A549 (cell line): ENCODE measurements at regions not wholly inside any gene's neighbourhood (a gene's known extent, or its start where the extent isn't known, plus 50 kb on each side); places are given as distances from the start of the nearest gene placed in this dataset.
"Not testable (repeated sequence)": the region's sequence is repeated elsewhere in the genome, so short reads cannot be mapped to it uniquely, and the experiment has no call there.

ENCODE experiments used
- ATAC-seq, 2 experiments: fragments of 200-7000 bp in 1 of 2; fragments of >200 bp in 1 of 2; cut with Nextera tagmentation in 1 of 2; cut with Tn5 transposase in 1 of 2; 3 replicates each; pipeline versions ENCODE4 v1.8.0 to v1.9.1; 2018 to 2020; ENCODE audit warnings: mild to moderate bottlenecking in 1 of 2, moderate library complexity in 1 of 2
- CTCF ChIA-PET: fragments of 300-600 bp; sonication (Branson Sonifier 250); formaldehyde crosslinking; extraction: SDS; loops from one replicate; lab custom pipeline; 2021; ENCODE audit warnings: antibody characterized with exemption, inconsistent platforms; lab: Yijun Ruan, JAX
- POLR2A ChIA-PET: fragments of 350-600 bp; formaldehyde crosslinking; extraction: SDS; loops from one replicate; lab custom pipeline; 2021; ENCODE audit warnings: antibody characterized with exemption, inconsistent platforms; lab: Yijun Ruan, JAX
- DNase-seq, 2 experiments: peaks; one replicate each; pipeline versions ENCODE4 v3.0.0 to v3.0.0-alpha.2; 2011 to 2016; ENCODE audit warnings: low read depth in 1 of 2, low spot score in 1 of 2
- FAIRE-seq: peaks from 2 replicates; lab custom pipeline; 2011; peaks lifted over from hg19 to GRCh38; lab: Jason Lieb, UNC
- H3K27ac ChIP-seq, 2 experiments: fragments of >200 bp; sonication (Bioruptor Twin); formaldehyde crosslinking; 3 replicates each; pipeline ENCODE4 v1.5.1; 2016 to 2017
- H3K4me1 ChIP-seq: fragments of >200 bp; sonication (Bioruptor Twin); formaldehyde crosslinking; 3 replicates; pipeline ENCODE4 v1.6.1; 2016
- H3K4me2 ChIP-seq: fragments of >200 bp; sonication (Bioruptor Twin); formaldehyde crosslinking; 3 replicates; pipeline ENCODE4 v1.6.1; 2016
- H3K4me3 ChIP-seq: fragments of >200 bp; sonication (Bioruptor Twin); formaldehyde crosslinking; 3 replicates; pipeline ENCODE4 v1.5.1; 2016
- H3K9me3 ChIP-seq: fragments of >200 bp; sonication (Bioruptor Twin); formaldehyde crosslinking; 3 replicates; pipeline ENCODE4 v1.6.1; 2016
- E2F6 ChIP-seq: IDR thresholded peaks from 2 replicates; pipeline ENCODE4 v1.6.1; 2012; ENCODE audit warnings: low read depth, borderline replicate concordance
- EHF ChIP-seq: fragments of 250-450 bp; sonication (Bioruptor Pico); IDR thresholded peaks from 2 replicates; pipeline ENCODE4 v1.5.0; 2020; ENCODE audit warnings: mild to moderate bottlenecking
- HOXA7 ChIP-seq: fragments of 250-450 bp; sonication (Bioruptor Pico); IDR thresholded peaks from 2 replicates; pipeline ENCODE4 v1.5.0; 2020; ENCODE audit warnings: mild to moderate bottlenecking, moderate library complexity
- HOXB13 ChIP-seq: fragments of 250-450 bp; sonication (Bioruptor Pico); IDR thresholded peaks from 2 replicates; pipeline ENCODE4 v1.5.0; 2020; ENCODE audit warnings: low read depth, mild to moderate bottlenecking, moderate library complexity
- KDM1A ChIP-seq: fragments of 200-600 bp; sonication (generic); IDR thresholded peaks from 2 replicates; pipeline ENCODE4 v1.6.1; 2016; ENCODE audit warnings: low read depth, mild to moderate bottlenecking
- MYC ChIP-seq: IDR thresholded peaks from 2 replicates; pipeline ENCODE4 v1.6.1; 2012; ENCODE audit warnings: mild to moderate bottlenecking, inconsistent platforms, low read length, improper control_type of control experiment, borderline replicate concordance
- NFE2L2 ChIP-seq: fragments of 150-350 bp; conservative IDR thresholded peaks from 2 replicates; pipeline ENCODE4 v1.6.1; 2014; ENCODE audit warnings: low read length
- PHF8 ChIP-seq: fragments of 200-600 bp; sonication (generic); IDR thresholded peaks from 2 replicates; pipeline ENCODE4 v1.6.1; 2016; ENCODE audit warnings: low read depth, mild to moderate bottlenecking, antibody characterized with exemption, moderate library complexity, borderline replicate concordance
- SREBF2 ChIP-seq: fragments of 450-650 bp; IDR thresholded peaks from 2 replicates; pipeline ENCODE4 v1.6.1; 2014; ENCODE audit warnings: mild to moderate bottlenecking, moderate library complexity
- TP53 ChIP-seq: fragments of 250-450 bp; sonication (Bioruptor Pico); IDR thresholded peaks from 2 replicates; pipeline ENCODE4 v1.5.0; 2021; ENCODE audit warnings: mild to moderate bottlenecking, moderate library complexity
- ZC3H11A ChIP-seq: fragments of 450-650 bp; IDR thresholded peaks from 2 replicates; pipeline ENCODE4 v1.6.1; 2014; ENCODE audit warnings: antibody characterized with exemption, mild to moderate bottlenecking
- ZFP36 ChIP-seq: fragments of 450-650 bp; IDR thresholded peaks from 2 replicates; pipeline ENCODE4 v1.6.1; 2014; ENCODE audit warnings: borderline replicate concordance; ENCODE audit not compliant: partially characterized antibody
- ZSCAN20 ChIP-seq: fragments of 250-450 bp; sonication (Bioruptor Pico); IDR thresholded peaks from 2 replicates; pipeline ENCODE4 v1.8.0; 2022; ENCODE audit warnings: mild to moderate bottlenecking, moderate library complexity
- WGBS: methylation state at CpG from one replicate; pipeline ENCODE4 v1.1.6; 2017; ENCODE audit errors: missing lambda C conversion rate; 5-methylcytosine and 5-hydroxymethylcytosine counted together
- TF ChIP-seq, protein P1 (sequence below): fragments of 250-450 bp; sonication (Bioruptor Pico); IDR thresholded peaks from 2 replicates; pipeline ENCODE4 v1.5.0; 2020; ENCODE audit warnings: low read depth, mild to moderate bottlenecking, moderate library complexity
- TF ChIP-seq, protein P2 (sequence below): fragments of >200 bp; sonication (Bioruptor Twin); formaldehyde crosslinking; IDR thresholded peaks from 3 replicates; pipeline ENCODE4 v1.6.1; 2016

GRCh38 chr5:99030906-99031440 is 102.2 kb upstream of the CHD1 start:
- POLR2A ChIA-PET, result no interaction called here

DNA sequence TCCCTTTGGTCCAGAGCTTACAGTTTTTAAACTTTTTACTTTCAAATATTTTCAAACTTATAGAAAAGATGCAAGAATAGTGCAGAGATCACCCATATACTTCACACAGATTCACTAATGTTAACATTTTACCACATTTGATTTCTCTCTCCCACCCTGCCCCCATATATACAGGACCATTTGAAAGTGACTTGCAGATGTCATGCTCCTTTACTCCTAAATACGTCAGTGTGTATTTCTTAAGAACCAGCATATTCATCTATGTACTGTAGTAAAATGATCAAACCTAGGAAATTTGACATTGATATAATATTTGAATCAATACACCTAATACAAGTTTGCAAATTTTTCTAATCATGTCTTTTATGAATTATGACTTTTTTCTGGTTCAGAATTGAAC is 100.4 kb upstream of the CHD1 start:
- ChIA-PET POLR2A (no interaction called here), CTCF (interaction anchor here (1.0 kb wide), 1 partner anchor 32 kb away, joined by 3 read pairs; no protein-coding TSS in a partner anchor)
- Histone ChIP-seq H3K4me2 (no peak overlapping the region), H3K4me1 (peaks cover 21% of the 10 kb centered on the region), H3K4me3 (no peak overlapping the region), H3K27ac (no peak overlapping the region), H3K9me3 (no peaks in the 10 kb centered on the region)
- TF ChIP-seq, protein P1, sequence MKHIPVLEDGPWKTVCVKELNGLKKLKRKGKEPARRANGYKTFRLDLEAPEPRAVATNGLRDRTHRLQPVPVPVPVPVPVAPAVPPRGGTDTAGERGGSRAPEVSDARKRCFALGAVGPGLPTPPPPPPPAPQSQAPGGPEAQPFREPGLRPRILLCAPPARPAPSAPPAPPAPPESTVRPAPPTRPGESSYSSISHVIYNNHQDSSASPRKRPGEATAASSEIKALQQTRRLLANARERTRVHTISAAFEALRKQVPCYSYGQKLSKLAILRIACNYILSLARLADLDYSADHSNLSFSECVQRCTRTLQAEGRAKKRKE (CRISPR knock-in tag), result no peak
- TF ChIP-seq EHF (CRISPR knock-in tag), result no peak
- TF ChIP-seq MYC, result no peak
- TF ChIP-seq SREBF2, result no peak
- TF ChIP-seq HOXA7 (CRISPR knock-in tag), result no peak
- TF ChIP-seq KDM1A, result no peak
- no peak for TF ChIP-seq ZSCAN20 (CRISPR knock-in tag)
- TF ChIP-seq PHF8, result no peak
- whole genome bisulfite sequencing, result 91% methylated on average over 1 of the region's 1 CpG
- no peak for FAIRE-seq
- ATAC-seq, result no peak
- DNase-seq, result no peak

More at GRCh38 chr5:99030906-99031440, 102.2 kb upstream of the CHD1 start:
- no peak for FAIRE-seq
- ATAC-seq, result no peak
- no peak for TF ChIP-seq ZC3H11A
- TF ChIP-seq TP53 (CRISPR knock-in tag), result no peak
- TF ChIP-seq E2F6, result no peak
- TF ChIP-seq HOXA7 (CRISPR knock-in tag), result no peak
- no peak for TF ChIP-seq NFE2L2
- TF ChIP-seq KDM1A, result no peak
- no peak for TF ChIP-seq ZFP36
- TF ChIP-seq, protein P2, sequence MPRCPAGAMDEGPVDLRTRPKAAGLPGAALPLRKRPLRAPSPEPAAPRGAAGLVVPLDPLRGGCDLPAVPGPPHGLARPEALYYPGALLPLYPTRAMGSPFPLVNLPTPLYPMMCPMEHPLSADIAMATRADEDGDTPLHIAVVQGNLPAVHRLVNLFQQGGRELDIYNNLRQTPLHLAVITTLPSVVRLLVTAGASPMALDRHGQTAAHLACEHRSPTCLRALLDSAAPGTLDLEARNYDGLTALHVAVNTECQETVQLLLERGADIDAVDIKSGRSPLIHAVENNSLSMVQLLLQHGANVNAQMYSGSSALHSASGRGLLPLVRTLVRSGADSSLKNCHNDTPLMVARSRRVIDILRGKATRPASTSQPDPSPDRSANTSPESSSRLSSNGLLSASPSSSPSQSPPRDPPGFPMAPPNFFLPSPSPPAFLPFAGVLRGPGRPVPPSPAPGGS, result no peak
- TF ChIP-seq HOXB13, result no peak
- CTCF ChIA-PET, result interaction anchor here (3.1 kb wide), 1 partner anchor 119 kb away, joined by 40 read pairs; no protein-coding TSS in a partner anchor
- H3K9me3 ChIP-seq, result no peaks in the 10 kb centered on the region
- peaks cover 7% of the 10 kb centered on the region for H3K4me1 ChIP-seq
- no peak overlapping the region for H3K27ac ChIP-seq
- no peak for DNase-seq
- H3K4me3 ChIP-seq, result no peak overlapping the region
- no peak overlapping the region for H3K4me2 ChIP-seq

- H3K4me2 ChIP-seq, POLR2A ChIA-PET, H3K27ac ChIP-seq, DNase-seq, H3K4me3 ChIP-seq, ATAC-seq, H3K9me3 ChIP-seq, FAIRE-seq: not testable (repeated sequence)
- H3K4me1 ChIP-seq, result peaks cover 21% of the 10 kb centered on the region
- WGBS, result 89% methylated on average over 6 of the region's 6 CpGs
- CTCF ChIA-PET, result interaction anchor here (1.0 to 1.2 kb wide), 2 partner anchors 33 to 123 kb away, joined by 3 read pairs; no protein-coding TSS in a partner anchor
Measured at GRCh38 chr5:99028170-99028569, 99.4 kb upstream of the CHD1 start.
